ENCODE measurements at regions not wholly inside any gene's neighbourhood (a gene's known extent, or its start where the extent isn't known, plus 50 kb on each side); places are given as distances from the start of the nearest gene placed in this dataset.

- ATAC-seq, result no peak
- Histone ChIP-seq H3K4me1 (no peaks in the 10 kb centered on the region), H3K36me3 (replicated peaks in 1 of 2; ENCODE audit: insufficient read depth in 1 of 2, low read depth in 2 of 2) (no peaks in the 10 kb centered on the region), H3K4me3 (no peak overlapping the region), H3K9me3 (no peaks in the 10 kb centered on the region), H3K27me3 (no peaks in the 10 kb centered on the region), H3K27ac (no peak overlapping the region)
- intact Hi-C loops (cut with DNase I), result no loop called here
- no peak for DNase-seq
- 77 to 80% methylated on average over 3 of the region's 3 CpGs for WGBS, 2 donors
- TF ChIP-seq CTCF (IDR thresholded peaks at IDR 0.05) (no peak), POLR2A (IDR thresholded peaks at IDR 0.05) (no peak)
These were observed 571.8 kb upstream of the CDH18 start for GRCh38 chr5:20559845-20560244.

GRCh38 chr5:20556115-20556763 lies 568.2 kb upstream of the CDH18 start:
- H3K4me3 ChIP-seq, result no peak overlapping the region
- no peak for DNase-seq
- no peaks in the 10 kb centered on the region for H3K27me3 ChIP-seq
- 75 to 77% methylated on average over 6 of the region's 6 CpGs for WGBS, 2 donors
- no peaks in the 10 kb centered on the region for H3K4me1 ChIP-seq
- intact Hi-C loops (cut with DNase I), result no loop called here
- H3K9me3 ChIP-seq, result no peaks in the 10 kb centered on the region
- H3K27ac ChIP-seq, result no peak overlapping the region
- H3K36me3 ChIP-seq (replicated peaks in 1 of 2; ENCODE audit: insufficient read depth in 1 of 2, low read depth in 2 of 2), result no peaks in the 10 kb centered on the region
- TF ChIP-seq POLR2A (IDR thresholded peaks at IDR 0.05), result no peak
- no peak for TF ChIP-seq CTCF (IDR thresholded peaks at IDR 0.05)
- no peak for ATAC-seq

- Histone ChIP-seq H3K36me3 (replicated peaks in 1 of 2; ENCODE audit: insufficient read depth in 1 of 2, low read depth in 2 of 2) (no peaks in the 10 kb centered on the region), H3K27me3 (no peaks in the 10 kb centered on the region), H3K4me3 (no peak overlapping the region), H3K4me1 (no peaks in the 10 kb centered on the region), H3K9me3 (no peaks in the 10 kb centered on the region), H3K27ac (no peak overlapping the region)
- ATAC-seq, result no peak
- WGBS, 2 donors, result 59 to 64% methylated on average over 2 of the region's 2 CpGs
- no peak for DNase-seq
- intact Hi-C loops (cut with DNase I), result no loop called here
- no peak for TF ChIP-seq POLR2A (IDR thresholded peaks at IDR 0.05)
- peak in 1 of 7 experiments; percentile 11 for TF ChIP-seq CTCF (IDR thresholded peaks at IDR 0.05)
These were observed 567.0 kb upstream of the CDH18 start for GRCh38 chr5:20555034-20555433.

- Histone ChIP-seq H3K27ac (no peak overlapping the region), H3K9me3 (no peaks in the 10 kb centered on the region), H3K4me3 (no peak overlapping the region), H3K36me3 (replicated peaks in 1 of 2; ENCODE audit: insufficient read depth in 1 of 2, low read depth in 2 of 2) (no peaks in the 10 kb centered on the region), H3K4me1 (no peaks in the 10 kb centered on the region), H3K27me3 (no peaks in the 10 kb centered on the region)
- DNase-seq (no peak), ATAC-seq (no peak)
- intact Hi-C loops (cut with DNase I), result no loop called here
- TF ChIP-seq CTCF (IDR thresholded peaks at IDR 0.05) (no peak), POLR2A (IDR thresholded peaks at IDR 0.05) (no peak)
- 53 to 60% methylated on average over 2 of the region's 2 CpGs for WGBS, 2 donors
These were observed 566.0 kb upstream of the CDH18 start for GRCh38 chr5:20554001-20554400.
